Sigmoid colon (tissue), 3 donors: ENCODE measurements at regions not wholly inside any gene's neighbourhood (a gene's known extent, or its start where the extent isn't known, plus 50 kb on each side); places are given as distances from the start of the nearest gene placed in this dataset.

ENCODE experiments used
- POLR2A ChIP-seq, 2 donors: fragments of 450-650 bp; IDR thresholded peaks; one replicate each; pipeline ENCODE4 v1.6.1; 2016; ENCODE audit warnings: antibody characterized with exemption in 2 of 2, mild to moderate bottlenecking in 2 of 2, moderate library complexity in 2 of 2
- TF ChIP-seq, protein P1 (sequence below), 4 experiments: fragments of 450-650 bp in 3 of 4; fragments of 200-600 bp in 1 of 4; IDR thresholded peaks; one replicate each; pipeline ENCODE4 v1.5.1; 2016 to 2019; ENCODE audit warnings: antibody characterized with exemption in 4 of 4, mild to moderate bottlenecking in 3 of 4, moderate library complexity in 2 of 4

DNA sequence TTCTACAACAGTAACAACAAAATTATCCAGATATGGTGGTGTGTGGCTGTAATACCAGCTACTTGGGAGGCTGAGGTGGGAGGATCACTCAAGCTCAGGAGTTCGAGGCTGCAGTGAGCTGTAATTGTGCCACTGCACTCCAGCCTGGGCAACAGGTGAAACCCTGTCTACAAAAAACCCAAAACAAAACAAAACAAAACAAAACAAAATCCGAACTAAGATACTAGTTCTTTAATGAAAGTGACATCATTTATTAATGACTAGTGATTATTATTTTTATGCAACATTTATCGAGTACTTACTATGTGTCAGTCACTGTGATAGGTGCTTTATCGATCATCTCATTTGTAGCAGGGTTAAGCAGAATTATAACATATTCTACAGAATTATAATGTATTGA is 196.9 kb upstream of the GDNF start:
- TF ChIP-seq, protein P1, sequence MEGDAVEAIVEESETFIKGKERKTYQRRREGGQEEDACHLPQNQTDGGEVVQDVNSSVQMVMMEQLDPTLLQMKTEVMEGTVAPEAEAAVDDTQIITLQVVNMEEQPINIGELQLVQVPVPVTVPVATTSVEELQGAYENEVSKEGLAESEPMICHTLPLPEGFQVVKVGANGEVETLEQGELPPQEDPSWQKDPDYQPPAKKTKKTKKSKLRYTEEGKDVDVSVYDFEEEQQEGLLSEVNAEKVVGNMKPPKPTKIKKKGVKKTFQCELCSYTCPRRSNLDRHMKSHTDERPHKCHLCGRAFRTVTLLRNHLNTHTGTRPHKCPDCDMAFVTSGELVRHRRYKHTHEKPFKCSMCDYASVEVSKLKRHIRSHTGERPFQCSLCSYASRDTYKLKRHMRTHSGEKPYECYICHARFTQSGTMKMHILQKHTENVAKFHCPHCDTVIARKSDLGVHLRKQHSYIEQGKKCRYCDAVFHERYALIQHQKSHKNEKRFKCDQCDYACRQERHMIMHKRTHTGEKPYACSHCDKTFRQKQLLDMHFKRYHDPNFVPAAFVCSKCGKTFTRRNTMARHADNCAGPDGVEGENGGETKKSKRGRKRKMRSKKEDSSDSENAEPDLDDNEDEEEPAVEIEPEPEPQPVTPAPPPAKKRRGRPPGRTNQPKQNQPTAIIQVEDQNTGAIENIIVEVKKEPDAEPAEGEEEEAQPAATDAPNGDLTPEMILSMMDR (IDR thresholded peaks at IDR 0.05): no peak
- TF ChIP-seq POLR2A (IDR thresholded peaks at IDR 0.05): no peak
